Left lung (tissue), 4 donors: ENCODE measurements at regions not wholly inside any gene's neighbourhood (a gene's known extent, or its start where the extent isn't known, plus 50 kb on each side); places are given as distances from the start of the nearest gene placed in this dataset.

Experiments used
- ATAC-seq: fragments of 200-7000 bp; cut with Tn5 transposase; one replicate; pipeline ENCODE4 v1.9.1; 2020; ENCODE audit warnings: moderate library complexity
- DNase-seq, 4 donors: peaks; one replicate each; pipeline ENCODE4 v3.0.0-alpha.2; 2013 to 2020
- H3K27ac ChIP-seq, 2 donors: fragments of 200-600 bp; sonication (generic) in 1 of 2; one replicate each; pipeline versions ENCODE4 v1.5.0 to v1.8.0; 2020 to 2021
- H3K27me3 ChIP-seq, 2 donors: fragments of 200-600 bp; sonication (generic) in 1 of 2; one replicate each; pipeline versions ENCODE4 v1.5.0 to v1.8.0; 2020 to 2021
- H3K36me3 ChIP-seq, 2 donors: fragments of 200-600 bp; sonication (generic) in 1 of 2; one replicate each; pipeline versions ENCODE4 v1.5.0 to v1.8.0; 2020 to 2021
- H3K4me1 ChIP-seq, 2 donors: fragments of 200-600 bp; one replicate each; pipeline ENCODE4 v1.8.0; 2021
- H3K4me3 ChIP-seq, 2 donors: fragments of 200-600 bp; sonication (generic) in 1 of 2; one replicate each; pipeline versions ENCODE4 v1.5.0 to v1.8.0; 2020 to 2021; ENCODE audit warnings: mild to moderate bottlenecking in 1 of 2
- H3K9me3 ChIP-seq, 2 donors: fragments of 200-600 bp; sonication (generic) in 1 of 2; one replicate each; pipeline versions ENCODE4 v1.5.0 to v1.8.0; 2020 to 2021
- intact Hi-C, 2 donors: fragments of 100-400 bp; cut with DNase I; formaldehyde crosslinking; loops; one replicate each; pipeline versions ENCODE4 v1.11.2 to v1.14.2; 2022
- TF ChIP-seq, protein P1 (sequence below), 2 donors: fragments of 200-600 bp; sonication (generic) in 1 of 2; IDR thresholded peaks; one replicate each; pipeline versions ENCODE4 v1.5.0 to v1.8.0; 2021; ENCODE audit warnings: antibody characterized with exemption in 2 of 2
- donor health status: DM: no; HTN: yes; CAD: no.
- donor health status: DM: no; HTN: no; CAD: no.

DNA sequence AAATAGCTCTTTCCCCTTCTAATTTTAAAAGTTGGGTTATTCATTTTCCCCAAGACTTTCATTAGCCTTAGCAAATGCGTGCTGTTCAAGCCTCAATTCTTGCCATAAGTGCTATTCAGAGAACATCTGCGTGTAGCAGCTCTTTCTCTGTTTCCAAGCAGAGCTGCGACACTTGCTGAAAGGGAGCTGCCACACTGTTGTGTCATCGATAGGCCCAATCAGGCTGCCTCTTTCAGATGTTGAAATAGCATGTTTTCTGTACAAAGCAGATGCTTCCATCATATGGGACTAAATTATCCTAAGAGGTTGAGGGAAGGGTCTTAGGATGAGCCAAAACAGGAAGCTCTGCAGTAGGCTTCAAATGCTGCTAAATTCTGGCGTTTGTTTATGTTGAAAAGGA is 220.9 kb upstream of the CDC14C start:
- TF ChIP-seq, protein P1, sequence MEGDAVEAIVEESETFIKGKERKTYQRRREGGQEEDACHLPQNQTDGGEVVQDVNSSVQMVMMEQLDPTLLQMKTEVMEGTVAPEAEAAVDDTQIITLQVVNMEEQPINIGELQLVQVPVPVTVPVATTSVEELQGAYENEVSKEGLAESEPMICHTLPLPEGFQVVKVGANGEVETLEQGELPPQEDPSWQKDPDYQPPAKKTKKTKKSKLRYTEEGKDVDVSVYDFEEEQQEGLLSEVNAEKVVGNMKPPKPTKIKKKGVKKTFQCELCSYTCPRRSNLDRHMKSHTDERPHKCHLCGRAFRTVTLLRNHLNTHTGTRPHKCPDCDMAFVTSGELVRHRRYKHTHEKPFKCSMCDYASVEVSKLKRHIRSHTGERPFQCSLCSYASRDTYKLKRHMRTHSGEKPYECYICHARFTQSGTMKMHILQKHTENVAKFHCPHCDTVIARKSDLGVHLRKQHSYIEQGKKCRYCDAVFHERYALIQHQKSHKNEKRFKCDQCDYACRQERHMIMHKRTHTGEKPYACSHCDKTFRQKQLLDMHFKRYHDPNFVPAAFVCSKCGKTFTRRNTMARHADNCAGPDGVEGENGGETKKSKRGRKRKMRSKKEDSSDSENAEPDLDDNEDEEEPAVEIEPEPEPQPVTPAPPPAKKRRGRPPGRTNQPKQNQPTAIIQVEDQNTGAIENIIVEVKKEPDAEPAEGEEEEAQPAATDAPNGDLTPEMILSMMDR (IDR thresholded peaks at IDR 0.05), result no peak
- no peaks in the 10 kb centered on the region for H3K4me1 ChIP-seq
- ATAC-seq, result no peak

DNA sequence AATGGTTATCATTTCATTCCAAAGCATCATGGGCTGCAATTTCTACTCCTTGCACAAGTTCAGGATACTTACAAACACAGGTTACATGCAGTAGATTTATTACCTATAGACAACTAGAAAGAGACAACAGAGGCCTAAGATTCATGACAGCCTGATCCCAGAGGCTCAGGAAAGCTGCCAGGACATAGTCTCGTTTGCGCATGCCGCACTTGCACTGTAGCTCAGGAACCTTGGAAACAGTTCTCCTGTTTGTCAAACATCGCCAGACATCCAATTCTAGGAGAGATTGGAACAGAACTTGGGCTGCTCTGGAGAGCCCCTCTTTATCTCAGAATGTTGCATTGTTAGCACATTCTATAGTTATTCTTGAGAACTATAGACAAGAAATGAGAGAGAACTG is 216.2 kb upstream of the CDC14C start:
- no peaks in the 10 kb centered on the region for H3K9me3 ChIP-seq
- H3K4me3 ChIP-seq, result no peak overlapping the region
- no peaks in the 10 kb centered on the region for H3K4me1 ChIP-seq
- TF ChIP-seq, protein P1 (IDR thresholded peaks at IDR 0.05), result no peak
- H3K27ac ChIP-seq, result no peak overlapping the region
- intact Hi-C loops, result no loop called here
- no peaks in the 10 kb centered on the region for H3K27me3 ChIP-seq
- DNase-seq (no peak), ATAC-seq (no peak)
- no peaks in the 10 kb centered on the region for H3K36me3 ChIP-seq

More for the DNA sequence above, 220.9 kb upstream of the CDC14C start:
- H3K27ac ChIP-seq, result no peak overlapping the region
- intact Hi-C loops, result no loop called here
- no peaks in the 10 kb centered on the region for H3K36me3 ChIP-seq
- no peaks in the 10 kb centered on the region for H3K27me3 ChIP-seq
- DNase-seq, result no peak
- H3K9me3 ChIP-seq, result no peaks in the 10 kb centered on the region
- H3K4me3 ChIP-seq, result no peak overlapping the region

DNA sequence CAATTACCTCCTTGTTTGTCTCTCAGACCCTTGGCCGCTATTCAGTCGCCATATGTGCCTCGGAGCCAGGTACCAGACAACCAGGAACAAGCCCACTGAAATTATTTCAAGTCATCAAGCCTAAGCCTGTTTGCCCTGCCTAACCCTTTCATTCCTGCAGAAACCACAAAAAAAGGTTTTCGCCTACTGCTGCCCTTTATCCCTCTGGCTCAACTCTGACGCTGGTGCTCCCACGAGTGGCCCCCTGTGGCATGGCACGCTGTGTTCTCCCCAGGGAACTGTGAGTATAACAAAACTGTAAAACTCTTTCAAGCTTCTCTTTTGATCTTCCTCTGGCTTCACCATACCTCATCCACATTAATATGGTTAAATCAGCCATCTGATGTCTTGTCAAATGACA is 215.7 kb upstream of the CDC14C start:
- intact Hi-C loops, result no loop called here
- no peak for ATAC-seq

DNA sequence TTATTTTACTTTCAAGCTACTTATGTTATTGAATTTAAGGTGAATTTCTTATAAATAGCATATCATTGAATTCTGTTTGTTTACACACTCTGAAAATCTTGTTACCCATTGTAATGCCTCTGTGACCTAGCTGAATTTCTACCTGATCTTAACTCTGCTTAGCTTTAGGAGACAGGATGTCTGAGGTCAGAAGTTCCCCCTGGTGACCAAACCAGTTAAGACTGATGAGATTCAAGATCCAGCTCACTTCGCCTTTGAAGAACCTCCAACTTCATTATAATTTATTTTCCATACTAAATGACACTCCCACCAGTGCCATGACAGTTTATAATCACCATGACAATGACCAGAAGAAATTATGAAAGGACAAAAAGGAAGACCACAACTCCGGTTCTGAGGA is 213.4 kb upstream of the CDC14C start:
- no peak overlapping the region for H3K4me3 ChIP-seq
- H3K36me3 ChIP-seq, result no peaks in the 10 kb centered on the region
- intact Hi-C loops, result no loop called here
- ATAC-seq, result no peak
- no peaks in the 10 kb centered on the region for H3K9me3 ChIP-seq
- H3K27me3 ChIP-seq, result no peaks in the 10 kb centered on the region
- no peak overlapping the region for H3K27ac ChIP-seq
- DNase-seq, result no peak
- TF ChIP-seq, protein P1 (IDR thresholded peaks at IDR 0.05), result no peak
- H3K4me1 ChIP-seq, result no peaks in the 10 kb centered on the region

More for the DNA sequence above, 215.7 kb upstream of the CDC14C start:
- no peaks in the 10 kb centered on the region for H3K36me3 ChIP-seq
- H3K27me3 ChIP-seq, result no peaks in the 10 kb centered on the region
- DNase-seq, result no peak
- no peaks in the 10 kb centered on the region for H3K9me3 ChIP-seq
- H3K27ac ChIP-seq, result no peak overlapping the region
- H3K4me3 ChIP-seq, result no peak overlapping the region
- TF ChIP-seq, protein P1 (IDR thresholded peaks at IDR 0.05), result no peak
- no peaks in the 10 kb centered on the region for H3K4me1 ChIP-seq

DNA sequence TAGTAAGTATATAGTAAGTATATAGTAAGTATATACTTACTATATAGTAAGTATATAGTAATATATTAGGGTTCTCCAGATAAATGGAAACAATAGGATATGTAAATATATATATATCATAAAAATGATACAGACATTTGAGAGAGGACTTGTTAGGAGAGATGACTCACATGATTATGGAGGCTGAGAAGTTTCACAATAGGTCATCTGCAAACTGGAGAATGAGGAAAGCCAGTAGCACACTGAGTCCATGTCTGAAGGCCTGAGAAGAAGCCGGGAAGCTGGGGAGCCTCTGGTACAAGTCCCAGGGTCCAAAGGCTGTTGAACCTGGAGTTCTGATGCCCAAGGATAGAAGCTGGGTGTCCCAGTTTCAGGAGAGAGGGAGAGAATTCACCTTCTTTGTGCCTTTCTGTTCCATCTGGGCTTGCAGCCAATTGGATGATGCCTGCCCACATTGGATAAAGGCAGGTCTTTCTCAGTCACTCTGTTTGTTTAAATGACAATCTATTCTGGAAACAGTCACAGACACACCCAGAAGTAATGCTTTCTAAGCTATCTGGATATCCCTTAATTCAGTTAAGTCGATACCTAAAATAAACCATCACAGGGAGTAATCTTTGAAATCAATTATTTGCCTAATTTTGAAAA is 205.5 kb upstream of the CDC14C start:
- no peak overlapping the region for H3K4me3 ChIP-seq
- DNase-seq (no peak), ATAC-seq (no peak)
- H3K27ac ChIP-seq, result no peak overlapping the region
- H3K36me3 ChIP-seq, result no peaks in the 10 kb centered on the region
- intact Hi-C loops, result no loop called here
- TF ChIP-seq, protein P1 (IDR thresholded peaks at IDR 0.05), result no peak
- H3K27me3 ChIP-seq, result no peaks in the 10 kb centered on the region
- no peaks in the 10 kb centered on the region for H3K4me1 ChIP-seq
- no peaks in the 10 kb centered on the region for H3K9me3 ChIP-seq
